Suprapubic skin (tissue), 4 donors: ENCODE measurements at regions not wholly inside any gene's neighbourhood (a gene's known extent, or its start where the extent isn't known, plus 50 kb on each side); places are given as distances from the start of the nearest gene placed in this dataset.

ENCODE experiments used
- DNase-seq, 2 donors: peaks; one replicate each; pipeline ENCODE4 v3.0.0-alpha.2; 2019; ENCODE audit warnings: low spot score in 2 of 2
- H3K27ac ChIP-seq: fragments of 200-600 bp; sonication (generic); one replicate; pipeline ENCODE4 v1.5.1; 2019
- H3K27me3 ChIP-seq: fragments of 200-600 bp; sonication (generic); one replicate; pipeline ENCODE4 v1.5.1; 2019
- H3K36me3 ChIP-seq: fragments of 200-600 bp; sonication (generic); one replicate; pipeline ENCODE4 v1.5.1; 2019
- H3K4me1 ChIP-seq: fragments of 200-600 bp; sonication (generic); one replicate; pipeline ENCODE4 v1.5.1; 2019
- H3K4me3 ChIP-seq: fragments of 200-600 bp; sonication (generic); one replicate; pipeline ENCODE4 v1.5.1; 2019; ENCODE audit warnings: mild to moderate bottlenecking
- H3K9me3 ChIP-seq: fragments of 200-600 bp; sonication (generic); one replicate; pipeline ENCODE4 v1.5.1; 2019
- EP300 ChIP-seq: sonication (generic); formaldehyde crosslinking; IDR thresholded peaks from one replicate; pipeline ENCODE4 v1.6.1; 2017; ENCODE audit warnings: antibody characterized with exemption
- POLR2A ChIP-seq, 2 donors: fragments of 450-650 bp; IDR thresholded peaks; one replicate each; pipeline ENCODE4 v1.6.1; 2017; ENCODE audit warnings: antibody characterized with exemption in 2 of 2, mild to moderate bottlenecking in 2 of 2, moderate library complexity in 2 of 2
- POLR2AphosphoS5 ChIP-seq, 3 donors: sonication (generic); formaldehyde crosslinking; IDR thresholded peaks; one replicate each; pipeline ENCODE4 v1.6.1; 2017; ENCODE audit warnings: antibody characterized with exemption in 3 of 3
- WGBS: methylation state at CpG from one replicate; pipeline ENCODE4 v1.1.5; 2018; 5-methylcytosine and 5-hydroxymethylcytosine counted together
- TF ChIP-seq, protein P1 (sequence below), 2 donors: fragments of 200-600 bp in 1 of 2; fragments of 450-650 bp in 1 of 2; sonication (generic) in 1 of 2; IDR thresholded peaks; one replicate each; pipeline ENCODE4 v1.5.1; 2016 to 2019; ENCODE audit warnings: antibody characterized with exemption in 2 of 2, mild to moderate bottlenecking in 1 of 2, moderate library complexity in 1 of 2

DNA sequence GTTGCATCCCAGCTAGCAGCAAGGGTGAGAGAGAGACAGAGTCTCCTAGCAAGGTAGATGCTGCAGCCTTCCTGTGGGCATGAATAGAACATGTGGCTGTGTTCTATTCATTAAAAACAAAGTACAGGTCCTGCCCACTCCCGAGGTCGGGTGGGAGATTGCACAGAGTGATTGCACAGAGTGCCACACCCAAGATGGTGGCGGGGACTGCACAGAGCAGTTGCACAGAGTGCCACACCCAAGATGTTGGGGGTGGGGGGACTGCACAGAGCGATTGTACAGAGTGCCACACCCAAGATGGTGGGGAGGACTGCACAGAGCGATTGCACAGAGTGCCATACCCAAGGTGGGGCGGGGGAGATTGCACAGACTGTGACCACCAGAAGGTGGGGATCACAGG, 410.8 kb upstream of the EEF2KMT start:
- Histone ChIP-seq H3K4me3 (no peak overlapping the region), H3K4me1 (no peaks in the 10 kb centered on the region), H3K9me3 (no peaks in the 10 kb centered on the region), H3K36me3 (no peaks in the 10 kb centered on the region), H3K27me3 (peaks cover 6% of the 10 kb centered on the region), H3K27ac (no peak overlapping the region)
- 59% methylated on average over 6 of the region's 6 CpGs for WGBS
- TF ChIP-seq, protein P1, sequence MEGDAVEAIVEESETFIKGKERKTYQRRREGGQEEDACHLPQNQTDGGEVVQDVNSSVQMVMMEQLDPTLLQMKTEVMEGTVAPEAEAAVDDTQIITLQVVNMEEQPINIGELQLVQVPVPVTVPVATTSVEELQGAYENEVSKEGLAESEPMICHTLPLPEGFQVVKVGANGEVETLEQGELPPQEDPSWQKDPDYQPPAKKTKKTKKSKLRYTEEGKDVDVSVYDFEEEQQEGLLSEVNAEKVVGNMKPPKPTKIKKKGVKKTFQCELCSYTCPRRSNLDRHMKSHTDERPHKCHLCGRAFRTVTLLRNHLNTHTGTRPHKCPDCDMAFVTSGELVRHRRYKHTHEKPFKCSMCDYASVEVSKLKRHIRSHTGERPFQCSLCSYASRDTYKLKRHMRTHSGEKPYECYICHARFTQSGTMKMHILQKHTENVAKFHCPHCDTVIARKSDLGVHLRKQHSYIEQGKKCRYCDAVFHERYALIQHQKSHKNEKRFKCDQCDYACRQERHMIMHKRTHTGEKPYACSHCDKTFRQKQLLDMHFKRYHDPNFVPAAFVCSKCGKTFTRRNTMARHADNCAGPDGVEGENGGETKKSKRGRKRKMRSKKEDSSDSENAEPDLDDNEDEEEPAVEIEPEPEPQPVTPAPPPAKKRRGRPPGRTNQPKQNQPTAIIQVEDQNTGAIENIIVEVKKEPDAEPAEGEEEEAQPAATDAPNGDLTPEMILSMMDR (IDR thresholded peaks at IDR 0.05), result no peak
- TF ChIP-seq POLR2AphosphoS5 (IDR thresholded peaks at IDR 0.05) (no peak), EP300 (no peak), POLR2A (IDR thresholded peaks at IDR 0.05) (no peak)
- no peak for DNase-seq

GRCh38 chr16:5506021-5506420, 408.4 kb upstream of the EEF2KMT start:
- Histone ChIP-seq H3K27ac (no peak overlapping the region), H3K4me1 (no peaks in the 10 kb centered on the region), H3K4me3 (no peak overlapping the region), H3K36me3 (no peaks in the 10 kb centered on the region), H3K27me3 (peaks cover 6% of the 10 kb centered on the region), H3K9me3 (no peaks in the 10 kb centered on the region)
- DNase-seq, result no peak
- WGBS, result 69% methylated on average over 7 of the region's 7 CpGs
- TF ChIP-seq POLR2AphosphoS5 (IDR thresholded peaks at IDR 0.05), result no peak
- TF ChIP-seq EP300, result no peak
- TF ChIP-seq POLR2A (IDR thresholded peaks at IDR 0.05), result no peak
- TF ChIP-seq, protein P1 (IDR thresholded peaks at IDR 0.05), result no peak

DNA sequence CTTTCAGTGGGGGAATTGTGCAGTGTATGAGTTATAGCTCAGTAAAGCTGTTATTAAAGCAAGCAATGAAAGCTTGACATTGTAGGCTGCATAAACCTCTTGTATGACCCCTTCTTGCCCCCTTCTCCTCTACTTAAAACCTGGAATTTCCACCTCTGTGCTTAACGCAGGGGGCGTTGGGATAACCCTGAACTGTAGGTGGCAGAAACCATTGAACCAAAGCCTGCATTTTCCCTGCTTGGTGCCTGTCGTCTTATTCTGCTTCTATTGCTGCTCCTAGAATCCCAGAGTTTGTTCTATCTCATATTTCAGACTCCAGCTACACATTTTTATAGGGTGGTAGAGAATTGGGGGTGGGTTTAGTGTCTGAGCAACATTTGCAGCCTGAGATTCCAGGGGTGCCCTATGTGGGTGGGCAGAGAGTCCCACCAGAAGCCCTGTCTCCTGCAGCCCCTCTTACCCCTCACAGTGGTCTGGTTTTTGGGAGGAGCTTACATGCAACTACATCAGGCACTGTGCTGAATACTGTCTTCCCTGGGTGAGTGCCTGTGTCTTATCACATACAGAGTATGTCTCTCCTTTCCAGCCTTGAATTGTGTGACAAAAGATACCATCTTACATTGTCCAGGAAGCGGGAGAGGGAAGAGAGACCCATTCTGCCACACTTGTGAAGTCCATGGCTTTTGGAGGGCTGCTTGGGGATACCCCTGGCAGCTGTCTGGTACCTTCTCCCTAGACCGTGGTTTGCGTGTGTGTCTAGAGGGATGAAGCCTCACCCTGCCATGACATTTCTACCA, 407.7 kb upstream of the EEF2KMT start:
- no peaks in the 10 kb centered on the region for H3K36me3 ChIP-seq
- H3K4me1 ChIP-seq, result no peaks in the 10 kb centered on the region
- no peak for DNase-seq
- no peak overlapping the region for H3K27ac ChIP-seq
- 55% methylated on average over 6 of the region's 6 CpGs for WGBS
- TF ChIP-seq EP300 (no peak), POLR2AphosphoS5 (IDR thresholded peaks at IDR 0.05) (no peak), POLR2A (IDR thresholded peaks at IDR 0.05) (no peak)
- TF ChIP-seq, protein P1 (IDR thresholded peaks at IDR 0.05), result no peak
- no peaks in the 10 kb centered on the region for H3K9me3 ChIP-seq
- no peak overlapping the region for H3K4me3 ChIP-seq
- H3K27me3 ChIP-seq, result peaks cover 6% of the 10 kb centered on the region

DNA sequence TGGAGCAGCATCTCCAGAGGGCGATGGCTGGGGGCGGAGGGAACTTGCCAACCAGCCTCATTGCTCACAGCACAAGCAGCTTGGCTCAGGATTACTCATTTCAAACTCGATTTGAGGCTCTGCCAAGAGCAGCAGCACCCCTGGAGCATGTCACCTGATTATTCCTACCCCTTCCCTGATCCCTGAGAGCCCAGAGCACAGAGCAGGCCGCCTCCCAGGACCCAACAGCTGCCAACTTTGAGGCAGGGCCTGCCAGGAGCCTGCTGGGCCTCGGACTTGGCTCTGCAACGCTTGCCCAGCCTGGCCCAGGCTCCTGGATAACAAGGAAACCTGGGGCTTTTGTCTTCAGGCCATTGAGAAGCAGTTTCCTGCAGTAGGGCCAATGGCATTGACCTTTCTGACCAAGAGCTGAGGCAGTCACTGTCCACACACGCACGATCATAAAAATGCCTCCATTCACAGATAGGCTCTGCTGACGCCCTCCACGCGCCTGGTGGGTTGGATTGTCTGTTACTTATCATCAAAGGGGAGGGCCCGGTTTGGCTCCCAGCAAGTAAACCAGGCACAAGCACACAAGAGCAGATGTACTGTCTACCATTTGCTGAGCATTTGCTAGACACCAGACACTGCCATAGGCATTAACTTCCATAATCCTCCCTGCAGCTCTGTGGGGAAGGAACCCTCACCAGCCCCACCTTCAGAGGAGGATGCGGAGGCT, 406.6 kb upstream of the EEF2KMT start:
- no peak overlapping the region for H3K27ac ChIP-seq
- no peak overlapping the region for H3K4me3 ChIP-seq
- no peaks in the 10 kb centered on the region for H3K4me1 ChIP-seq
- H3K9me3 ChIP-seq, result no peaks in the 10 kb centered on the region
- TF ChIP-seq POLR2AphosphoS5 (IDR thresholded peaks at IDR 0.05), result no peak
- no peak for TF ChIP-seq EP300
- TF ChIP-seq, protein P1 (IDR thresholded peaks at IDR 0.05), result no peak
- TF ChIP-seq POLR2A (IDR thresholded peaks at IDR 0.05), result no peak
- H3K36me3 ChIP-seq, result no peaks in the 10 kb centered on the region
- WGBS, result 42% methylated on average over 12 of the region's 13 CpGs
- DNase-seq, result no peak
- peaks cover 6% of the 10 kb centered on the region for H3K27me3 ChIP-seq

- Histone ChIP-seq H3K4me1 (no peaks in the 10 kb centered on the region), H3K9me3 (no peaks in the 10 kb centered on the region), H3K27me3 (no peaks in the 10 kb centered on the region), H3K4me3 (no peak overlapping the region), H3K36me3 (no peaks in the 10 kb centered on the region), H3K27ac (no peak overlapping the region)
- TF ChIP-seq POLR2A (IDR thresholded peaks at IDR 0.05), result no peak
- TF ChIP-seq, protein P1 (IDR thresholded peaks at IDR 0.05), result no peak
- TF ChIP-seq POLR2AphosphoS5 (IDR thresholded peaks at IDR 0.05), result no peak
- no peak for TF ChIP-seq EP300
- DNase-seq, result no peak
- 75% methylated on average over 6 of the region's 6 CpGs for WGBS
These were observed 405.3 kb upstream of the EEF2KMT start for GRCh38 chr16:5502944-5503343.
